ENCODE measurements at regions not wholly inside any gene's neighbourhood (a gene's known extent, or its start where the extent isn't known, plus 50 kb on each side); places are given as distances from the start of the nearest gene placed in this dataset.
"Not testable (repeated sequence)": the region's sequence is repeated elsewhere in the genome, so short reads cannot be mapped to it uniquely, and the experiment has no call there.

GRCh38 chr1:73842436-73842835, 355.5 kb downstream of the LRRIQ3 start:
- no peak for ATAC-seq
- no peak for TF ChIP-seq ZNF70 (CRISPR knock-in tag; IDR thresholded peaks at IDR 0.05)
- no peak for TF ChIP-seq CSDC2 (CRISPR knock-in tag; IDR thresholded peaks at IDR 0.05)
- TF ChIP-seq GLIS3 (CRISPR knock-in tag; IDR thresholded peaks at IDR 0.05) = no peak
- TF ChIP-seq, protein P1, sequence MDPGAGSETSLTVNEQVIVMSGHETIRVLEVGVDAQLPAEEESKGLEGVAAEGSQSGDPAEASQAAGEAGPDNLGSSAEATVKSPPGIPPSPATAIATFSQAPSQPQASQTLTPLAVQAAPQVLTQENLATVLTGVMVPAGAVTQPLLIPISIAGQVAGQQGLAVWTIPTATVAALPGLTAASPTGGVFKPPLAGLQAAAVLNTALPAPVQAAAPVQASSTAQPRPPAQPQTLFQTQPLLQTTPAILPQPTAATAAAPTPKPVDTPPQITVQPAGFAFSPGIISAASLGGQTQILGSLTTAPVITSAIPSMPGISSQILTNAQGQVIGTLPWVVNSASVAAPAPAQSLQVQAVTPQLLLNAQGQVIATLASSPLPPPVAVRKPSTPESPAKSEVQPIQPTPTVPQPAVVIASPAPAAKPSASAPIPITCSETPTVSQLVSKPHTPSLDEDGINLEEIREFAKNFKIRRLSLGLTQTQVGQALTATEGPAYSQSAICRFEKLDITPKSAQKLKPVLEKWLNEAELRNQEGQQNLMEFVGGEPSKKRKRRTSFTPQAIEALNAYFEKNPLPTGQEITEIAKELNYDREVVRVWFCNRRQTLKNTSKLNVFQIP (CRISPR knock-in tag; IDR thresholded peaks at IDR 0.05; ENCODE audit: borderline replicate concordance, low read depth) = no peak
- no peak for TF ChIP-seq ZFP30 (CRISPR knock-in tag; IDR thresholded peaks at IDR 0.05)
- no peak for TF ChIP-seq CSRNP3 (CRISPR knock-in tag; IDR thresholded peaks at IDR 0.05)
- TF ChIP-seq TCF4 (CRISPR knock-in tag; IDR thresholded peaks at IDR 0.05; ENCODE audit: borderline replicate concordance) = no peak
- TF ChIP-seq OSR1 (CRISPR knock-in tag; IDR thresholded peaks at IDR 0.05) = no peak
- no peak for TF ChIP-seq BACH2 (CRISPR knock-in tag; IDR thresholded peaks at IDR 0.05; ENCODE audit: borderline replicate concordance)
- TF ChIP-seq PPARA (CRISPR knock-in tag; IDR thresholded peaks at IDR 0.05; ENCODE audit: borderline replicate concordance) = no peak
- no peak for TF ChIP-seq ZC3H10 (CRISPR knock-in tag; IDR thresholded peaks at IDR 0.05)
- no peak for TF ChIP-seq CREB5 (CRISPR knock-in tag; IDR thresholded peaks at IDR 0.05; ENCODE audit: low read depth)
- TF ChIP-seq ZNF8 (CRISPR knock-in tag; IDR thresholded peaks at IDR 0.05) = no peak

DNA sequence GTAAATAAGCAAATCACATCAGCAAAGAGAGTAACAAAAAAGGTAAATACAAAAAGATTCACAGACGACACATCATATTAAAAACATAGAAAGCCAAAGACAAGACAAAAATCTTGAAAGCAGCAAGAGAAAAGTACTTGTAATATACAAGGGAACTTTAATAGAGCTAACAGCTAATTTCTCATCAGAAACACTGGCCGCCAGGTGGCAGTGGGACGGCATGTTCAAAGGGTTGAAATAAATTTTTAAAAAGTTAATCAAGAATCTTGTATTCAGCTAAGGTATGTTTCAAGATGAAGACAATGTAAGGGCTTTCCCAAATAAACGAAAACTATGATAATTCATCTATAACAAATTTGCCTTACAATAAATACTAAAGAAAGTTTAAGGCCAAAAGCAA, 358.1 kb downstream of the LRRIQ3 start:
- TF ChIP-seq PPARA (CRISPR knock-in tag; IDR thresholded peaks at IDR 0.05; ENCODE audit: borderline replicate concordance) (no peak), CSDC2 (CRISPR knock-in tag; IDR thresholded peaks at IDR 0.05) (no peak), ZFP3 (CRISPR knock-in tag; IDR thresholded peaks at IDR 0.05) (no peak), ISL1 (CRISPR knock-in tag; IDR thresholded peaks at IDR 0.05) (no peak), ZNF565 (CRISPR knock-in tag; conservative IDR thresholded peaks at IDR 0.05; ENCODE audit: low read depth) (no peak), BACH2 (CRISPR knock-in tag; IDR thresholded peaks at IDR 0.05; ENCODE audit: borderline replicate concordance) (no peak), ARNTL (CRISPR knock-in tag; IDR thresholded peaks at IDR 0.05; ENCODE audit: borderline replicate concordance, low read depth) (no peak), SNAI2 (CRISPR knock-in tag; IDR thresholded peaks at IDR 0.05) (no peak), ZNF70 (CRISPR knock-in tag; IDR thresholded peaks at IDR 0.05) (no peak), OSR1 (CRISPR knock-in tag; IDR thresholded peaks at IDR 0.05) (no peak), TOX (CRISPR knock-in tag; IDR thresholded peaks at IDR 0.05; ENCODE audit: borderline replicate concordance) (no peak)
- TF ChIP-seq, protein P2, sequence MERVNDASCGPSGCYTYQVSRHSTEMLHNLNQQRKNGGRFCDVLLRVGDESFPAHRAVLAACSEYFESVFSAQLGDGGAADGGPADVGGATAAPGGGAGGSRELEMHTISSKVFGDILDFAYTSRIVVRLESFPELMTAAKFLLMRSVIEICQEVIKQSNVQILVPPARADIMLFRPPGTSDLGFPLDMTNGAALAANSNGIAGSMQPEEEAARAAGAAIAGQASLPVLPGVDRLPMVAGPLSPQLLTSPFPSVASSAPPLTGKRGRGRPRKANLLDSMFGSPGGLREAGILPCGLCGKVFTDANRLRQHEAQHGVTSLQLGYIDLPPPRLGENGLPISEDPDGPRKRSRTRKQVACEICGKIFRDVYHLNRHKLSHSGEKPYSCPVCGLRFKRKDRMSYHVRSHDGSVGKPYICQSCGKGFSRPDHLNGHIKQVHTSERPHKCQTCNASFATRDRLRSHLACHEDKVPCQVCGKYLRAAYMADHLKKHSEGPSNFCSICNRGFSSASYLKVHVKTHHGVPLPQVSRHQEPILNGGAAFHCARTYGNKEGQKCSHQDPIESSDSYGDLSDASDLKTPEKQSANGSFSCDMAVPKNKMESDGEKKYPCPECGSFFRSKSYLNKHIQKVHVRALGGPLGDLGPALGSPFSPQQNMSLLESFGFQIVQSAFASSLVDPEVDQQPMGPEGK (CRISPR knock-in tag; IDR thresholded peaks at IDR 0.05; ENCODE audit: borderline replicate concordance) = no peak
- ATAC-seq = no peak

DNA sequence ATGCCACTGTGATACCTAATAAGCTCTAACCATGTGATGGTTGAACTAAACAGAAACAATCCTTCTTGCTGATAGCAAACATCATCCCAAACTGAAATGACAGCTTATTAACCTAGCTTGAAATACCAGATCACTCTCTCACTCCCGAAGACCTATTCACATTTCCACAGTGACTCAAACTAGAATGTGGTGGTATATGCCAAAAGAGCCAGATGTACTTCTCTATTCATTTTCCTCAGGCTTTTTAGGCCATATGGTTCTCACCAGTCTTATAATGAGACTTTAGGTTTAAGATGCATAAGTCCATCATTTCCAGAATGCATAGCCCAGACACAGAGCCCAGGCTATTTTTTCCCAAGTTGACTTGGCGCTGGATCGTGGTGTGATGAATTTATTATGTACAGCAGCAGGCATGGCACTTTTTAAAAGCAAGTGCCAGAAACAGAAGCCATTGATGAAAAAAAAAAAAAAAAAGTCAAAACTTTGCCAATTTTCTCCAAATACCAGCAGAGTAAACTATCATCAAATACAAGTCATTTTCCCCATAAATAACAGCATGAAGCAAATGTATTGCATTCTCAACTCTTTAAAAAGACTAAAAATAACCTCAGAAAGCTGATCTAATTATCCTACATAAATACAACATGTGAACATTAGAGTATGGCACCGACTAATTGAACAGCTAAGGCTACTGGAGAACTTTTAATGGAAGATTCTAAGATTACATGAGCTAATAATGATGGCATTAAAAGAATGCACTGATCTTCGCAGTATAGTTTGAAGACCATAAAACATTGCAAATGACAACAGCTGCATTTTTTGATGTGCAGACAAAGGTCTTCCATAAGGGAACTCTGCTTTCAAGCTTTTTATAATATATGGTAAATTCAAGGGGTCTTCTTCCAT, 365.4 kb downstream of the LRRIQ3 start:
- ATAC-seq = no peak

GRCh38 chr1:73827283-73827682, 370.7 kb downstream of the LRRIQ3 start:
- ATAC-seq = not testable (repeated sequence)

More for the DNA sequence above, 365.4 kb downstream of the LRRIQ3 start:
- TF ChIP-seq ISL1 (CRISPR knock-in tag; IDR thresholded peaks at IDR 0.05) = peak; percentile 81
- TF ChIP-seq, protein P2 (CRISPR knock-in tag; IDR thresholded peaks at IDR 0.05; ENCODE audit: borderline replicate concordance) = no peak
